Ovary (tissue), 7 donors: ENCODE measurements at regions not wholly inside any gene's neighbourhood (a gene's known extent, or its start where the extent isn't known, plus 50 kb on each side); places are given as distances from the start of the nearest gene placed in this dataset.

Experiments
- DNase-seq, 5 donors: peaks; one replicate each; pipeline ENCODE4 v3.0.0-alpha.2; 2019 to 2020
- H3K27ac ChIP-seq, 2 donors: fragments of 200-600 bp; one replicate each; pipeline versions ENCODE4 v1.5.1 to v1.8.0; 2019 to 2022
- H3K27me3 ChIP-seq: fragments of 200-600 bp; one replicate; pipeline ENCODE4 v1.8.0; 2022
- H3K36me3 ChIP-seq: fragments of 200-600 bp; sonication (generic); one replicate; pipeline ENCODE4 v1.5.1; 2019
- H3K4me1 ChIP-seq: one replicate; pipeline ENCODE4 v1.8.1; 2013; ENCODE audit warnings: mild to moderate bottlenecking, moderate library complexity; ENCODE audit not compliant: insufficient read depth
- H3K4me3 ChIP-seq: fragments of 200-600 bp; sonication (generic); one replicate; pipeline ENCODE4 v1.5.1; 2017
- H3K9me3 ChIP-seq, 2 donors: fragments of 200-600 bp in 1 of 2; sonication (generic) in 1 of 2; one replicate each; pipeline versions ENCODE4 v1.5.1 to v1.8.1; 2013 to 2019; ENCODE audit warnings: mild to moderate bottlenecking in 1 of 2, moderate library complexity in 1 of 2
- EP300 ChIP-seq: sonication (generic); formaldehyde crosslinking; IDR thresholded peaks from one replicate; pipeline ENCODE4 v1.6.1; 2017; ENCODE audit warnings: antibody characterized with exemption
- POLR2A ChIP-seq: fragments of 450-650 bp; IDR thresholded peaks from one replicate; pipeline ENCODE4 v1.6.1; 2017; ENCODE audit warnings: antibody characterized with exemption, mild to moderate bottlenecking, moderate library complexity
- WGBS, 3 donors: extraction: QIAGEN DNeasy Blood & Tissue Kit in 1 of 3; methylation state at CpG; one replicate each; pipeline versions ENCODE4 v1.1.5 to v1.1.7; 2013 to 2017; 5-methylcytosine and 5-hydroxymethylcytosine counted together
- intact Hi-C, 4 donors: fragments of 100-400 bp; cut with DNase I; formaldehyde crosslinking; loops; one replicate each; pipeline versions ENCODE4 v1.11.0 to v1.15.1; 2022 to 2023
- TF ChIP-seq, protein P1 (sequence below), 3 donors: fragments of 450-650 bp in 2 of 3; fragments of 200-600 bp in 1 of 3; IDR thresholded peaks; one replicate each; pipeline versions ENCODE4 v1.5.1 to v1.8.0; 2016 to 2022; ENCODE audit warnings: antibody characterized with exemption in 3 of 3, mild to moderate bottlenecking in 1 of 3
- donor health status: DM: no; HTN: no; CAD: no; lungs with moderate emphysema.
- donor health status: DM: no; HTN: no; CAD: no.
- donor health status: Bipolar disorder and iron deficiency.
- donor health status: DM: no; HTN: no; CAD: no.
- donor health status: DM: yes; HTN: yes; CAD: no.

DNA sequence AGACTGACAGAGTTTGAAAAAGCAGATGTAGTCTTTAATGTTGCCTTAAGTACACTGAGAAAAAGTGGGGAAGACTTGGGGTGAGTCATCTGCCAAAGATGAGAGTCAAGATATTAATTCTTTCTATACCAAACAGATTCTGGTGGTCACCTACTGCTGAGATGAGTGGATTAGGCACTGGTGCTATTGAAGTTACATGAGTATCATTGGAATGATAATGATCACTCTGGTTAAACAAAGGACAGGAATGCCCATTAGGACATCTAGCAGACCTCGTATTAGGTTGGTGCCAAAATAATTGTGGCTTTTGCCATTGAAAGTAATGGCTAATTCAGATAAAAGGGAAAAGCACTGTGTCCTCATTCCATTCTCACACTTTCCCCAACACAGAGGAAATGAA is 1588.9 kb downstream of the KCNT2 start:
- Histone ChIP-seq H3K36me3 (no peaks in the 10 kb centered on the region), H3K4me1 (no peaks in the 10 kb centered on the region), H3K9me3 (no peaks in the 10 kb centered on the region), H3K27me3 (no peaks in the 10 kb centered on the region), H3K27ac (no peak overlapping the region), H3K4me3 (no peak overlapping the region)
- intact Hi-C loops = no loop called here
- 85 to 90% (median 86%) methylated on average over 1 of the region's 1 CpG for WGBS, 3 donors
- TF ChIP-seq, protein P1, sequence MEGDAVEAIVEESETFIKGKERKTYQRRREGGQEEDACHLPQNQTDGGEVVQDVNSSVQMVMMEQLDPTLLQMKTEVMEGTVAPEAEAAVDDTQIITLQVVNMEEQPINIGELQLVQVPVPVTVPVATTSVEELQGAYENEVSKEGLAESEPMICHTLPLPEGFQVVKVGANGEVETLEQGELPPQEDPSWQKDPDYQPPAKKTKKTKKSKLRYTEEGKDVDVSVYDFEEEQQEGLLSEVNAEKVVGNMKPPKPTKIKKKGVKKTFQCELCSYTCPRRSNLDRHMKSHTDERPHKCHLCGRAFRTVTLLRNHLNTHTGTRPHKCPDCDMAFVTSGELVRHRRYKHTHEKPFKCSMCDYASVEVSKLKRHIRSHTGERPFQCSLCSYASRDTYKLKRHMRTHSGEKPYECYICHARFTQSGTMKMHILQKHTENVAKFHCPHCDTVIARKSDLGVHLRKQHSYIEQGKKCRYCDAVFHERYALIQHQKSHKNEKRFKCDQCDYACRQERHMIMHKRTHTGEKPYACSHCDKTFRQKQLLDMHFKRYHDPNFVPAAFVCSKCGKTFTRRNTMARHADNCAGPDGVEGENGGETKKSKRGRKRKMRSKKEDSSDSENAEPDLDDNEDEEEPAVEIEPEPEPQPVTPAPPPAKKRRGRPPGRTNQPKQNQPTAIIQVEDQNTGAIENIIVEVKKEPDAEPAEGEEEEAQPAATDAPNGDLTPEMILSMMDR (IDR thresholded peaks at IDR 0.05) = no peak
- no peak for TF ChIP-seq POLR2A
- DNase-seq = no peak

DNA sequence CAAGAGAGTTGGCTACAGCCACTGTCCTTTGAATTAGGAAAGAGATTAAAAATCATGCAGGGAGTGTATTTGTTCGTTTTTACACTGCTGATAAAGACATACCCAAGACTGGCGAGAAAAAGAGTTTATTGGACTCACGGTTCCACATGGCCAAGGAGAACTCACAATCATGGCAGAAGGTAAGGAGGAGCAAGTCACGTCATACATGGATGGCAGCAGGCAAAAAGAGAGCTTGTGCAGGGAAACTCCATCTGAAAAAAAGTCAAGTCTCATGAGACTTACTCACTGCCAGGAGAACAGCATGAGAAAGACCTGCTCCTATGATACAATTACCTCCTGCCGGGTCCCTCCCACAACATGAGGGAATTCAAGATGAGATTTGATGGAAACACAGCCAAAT is 1595.2 kb downstream of the KCNT2 start:
- H3K4me3 ChIP-seq = no peak overlapping the region
- intact Hi-C loops = no loop called here
- no peaks in the 10 kb centered on the region for H3K4me1 ChIP-seq
- H3K9me3 ChIP-seq = no peaks in the 10 kb centered on the region
- H3K36me3 ChIP-seq = no peaks in the 10 kb centered on the region
- WGBS, 3 donors = 66 to 85% (median 83%) methylated on average over 5 of the region's 5 CpGs
- DNase-seq = no peak
- H3K27ac ChIP-seq = no peak overlapping the region
- TF ChIP-seq, protein P1 (IDR thresholded peaks at IDR 0.05) = no peak
- TF ChIP-seq POLR2A (no peak), EP300 (no peak)
- no peaks in the 10 kb centered on the region for H3K27me3 ChIP-seq

DNA sequence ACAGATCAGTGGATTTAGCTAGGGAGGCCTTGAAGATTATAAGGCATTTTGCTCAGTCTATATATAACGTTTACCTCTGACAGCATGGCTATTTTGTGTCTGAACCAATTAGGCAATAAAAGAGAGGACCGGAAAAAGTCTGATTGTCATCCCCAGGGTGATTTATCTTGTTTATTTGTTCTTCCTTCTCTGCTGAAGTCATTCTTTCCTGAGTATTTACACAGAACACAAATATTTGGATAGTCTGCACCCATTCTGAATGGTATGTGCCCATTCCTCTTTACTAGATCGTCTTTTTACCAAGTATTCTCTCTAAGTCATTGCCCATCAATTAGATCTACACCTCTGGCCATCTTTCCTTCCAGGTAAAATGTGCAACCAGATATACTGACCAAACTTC is 1602.9 kb downstream of the KCNT2 start:
- intact Hi-C loops = no loop called here
- H3K27ac ChIP-seq = no peak overlapping the region
- no peaks in the 10 kb centered on the region for H3K36me3 ChIP-seq
- H3K9me3 ChIP-seq = no peaks in the 10 kb centered on the region
- DNase-seq = no peak
- no peaks in the 10 kb centered on the region for H3K27me3 ChIP-seq
- WGBS, 3 donors = 61 to 76% (median 65%) methylated on average over 3 of the region's 3 CpGs
- TF ChIP-seq, protein P1 (IDR thresholded peaks at IDR 0.05) = no peak
- TF ChIP-seq EP300 (no peak), POLR2A (no peak)
- no peak overlapping the region for H3K4me3 ChIP-seq
- H3K4me1 ChIP-seq = no peaks in the 10 kb centered on the region

DNA sequence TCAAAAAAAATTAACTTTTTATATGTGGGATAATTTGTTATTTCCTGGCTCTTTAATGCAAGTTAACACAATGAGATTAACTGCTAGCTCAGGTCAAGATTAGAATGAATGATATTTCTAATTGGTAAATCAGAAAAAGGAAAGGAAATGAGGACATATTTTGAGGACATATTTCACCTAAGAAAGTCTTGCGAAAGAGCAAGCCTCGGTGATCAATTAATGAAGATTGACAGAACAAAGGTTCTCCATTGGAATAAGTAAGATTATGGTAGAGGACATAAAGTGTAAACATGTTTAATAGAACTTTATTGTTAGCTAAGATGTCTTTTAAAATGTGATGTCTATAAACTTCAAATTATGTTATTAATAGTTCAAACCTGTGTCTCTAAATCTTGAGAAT is 1617.8 kb downstream of the KCNT2 start:
- WGBS, 3 donors = 81 to 89% (median 81%) methylated on average over 2 of the region's 2 CpGs
- H3K9me3 ChIP-seq = no peaks in the 10 kb centered on the region
- no peak for TF ChIP-seq EP300
- TF ChIP-seq, protein P1 (IDR thresholded peaks at IDR 0.05) = no peak
- no peak for TF ChIP-seq POLR2A
- no peaks in the 10 kb centered on the region for H3K36me3 ChIP-seq
- DNase-seq = no peak
- H3K4me1 ChIP-seq = no peaks in the 10 kb centered on the region
- no peak overlapping the region for H3K27ac ChIP-seq
- no peak overlapping the region for H3K4me3 ChIP-seq
- intact Hi-C loops = no loop called here
- H3K27me3 ChIP-seq = no peaks in the 10 kb centered on the region

DNA sequence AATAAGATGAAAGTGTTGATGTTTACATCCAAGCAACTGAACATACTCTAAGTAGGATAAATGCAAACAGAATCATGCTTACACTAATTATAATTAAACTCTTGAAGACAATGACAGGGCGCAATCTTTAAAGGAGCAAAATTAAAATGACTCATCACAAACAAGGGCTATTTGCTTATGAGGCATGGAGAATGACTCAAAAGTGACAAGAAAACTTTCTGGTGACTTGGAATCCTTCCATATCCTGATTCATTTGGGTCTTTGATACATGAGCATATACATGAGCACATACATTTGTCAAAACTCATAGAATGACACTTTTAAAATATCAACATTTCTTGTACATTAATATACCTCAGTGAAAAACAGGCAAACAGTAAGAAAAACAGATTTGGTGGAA is 1632.3 kb downstream of the KCNT2 start:
- Histone ChIP-seq H3K4me3 (no peak overlapping the region), H3K9me3 (no peaks in the 10 kb centered on the region), H3K27ac (no peak overlapping the region), H3K27me3 (no peaks in the 10 kb centered on the region), H3K4me1 (no peaks in the 10 kb centered on the region), H3K36me3 (no peaks in the 10 kb centered on the region)
- no peak for TF ChIP-seq EP300
- TF ChIP-seq, protein P1 (IDR thresholded peaks at IDR 0.05) = no peak
- no peak for TF ChIP-seq POLR2A
- DNase-seq = no peak
- intact Hi-C loops = no loop called here
- 89 to 90% (median 90%) methylated on average over 1 of the region's 1 CpG for whole genome bisulfite sequencing, 3 donors
